ENCODE measurements at regions not wholly inside any gene's neighbourhood (a gene's known extent, or its start where the extent isn't known, plus 50 kb on each side); places are given as distances from the start of the nearest gene placed in this dataset.
"Not testable (repeated sequence)": the region's sequence is repeated elsewhere in the genome, so short reads cannot be mapped to it uniquely, and the experiment has no call there.

- no peaks in the 10 kb centered on the region for H3K4me1 ChIP-seq (ENCODE audit: low read length)
- H3K27me3 ChIP-seq (ENCODE audit: low read length), result no peaks in the 10 kb centered on the region
- no peak overlapping the region for H3K27ac ChIP-seq (ENCODE audit: low read length)
- no peak overlapping the region for H3K4me3 ChIP-seq (ENCODE audit: low read length)
- no peaks in the 10 kb centered on the region for H3K9me3 ChIP-seq (ENCODE audit: low read length)
- no peak overlapping the region for H3K9ac ChIP-seq (ENCODE audit: low read length)
- H3K4me2 ChIP-seq (ENCODE audit: low read depth, low read length, poor library complexity, severe bottlenecking), result no peak overlapping the region
- H3K9me2 ChIP-seq (replicated peaks; ENCODE audit: insufficient read depth, low read length), result no peaks in the 10 kb centered on the region
- H3K79me2 ChIP-seq (ENCODE audit: low read length), result no peaks in the 10 kb centered on the region
- H3K36me3 ChIP-seq (ENCODE audit: insufficient read depth, low read length), result no peaks in the 10 kb centered on the region
- no peak for DNase-seq
- H4K20me1 ChIP-seq (ENCODE audit: insufficient read depth, low read depth, low read length), result no peaks in the 10 kb centered on the region
- no peak overlapping the region for H2AFZ ChIP-seq (ENCODE audit: low read length)
Observed at GRCh38 chr3:160047876-160048275, 59.2 kb downstream of the IL12A start.

- Histone ChIP-seq H3K4me2 (ENCODE audit: low read depth, low read length, poor library complexity, severe bottlenecking) (no peak overlapping the region), H3K79me2 (ENCODE audit: low read length) (no peaks in the 10 kb centered on the region), H2AFZ (ENCODE audit: low read length) (no peak overlapping the region), H3K4me3 (ENCODE audit: low read length) (no peak overlapping the region), H4K20me1 (ENCODE audit: insufficient read depth, low read depth, low read length) (no peaks in the 10 kb centered on the region), H3K9ac (ENCODE audit: low read length) (no peak overlapping the region), H3K27ac (ENCODE audit: low read length) (no peak overlapping the region), H3K4me1 (ENCODE audit: low read length) (no peaks in the 10 kb centered on the region), H3K36me3 (ENCODE audit: insufficient read depth, low read length) (no peaks in the 10 kb centered on the region), H3K27me3 (ENCODE audit: low read length) (no peaks in the 10 kb centered on the region), H3K9me3 (ENCODE audit: low read length) (no peaks in the 10 kb centered on the region), H3K9me2 (replicated peaks; ENCODE audit: insufficient read depth, low read length) (no peaks in the 10 kb centered on the region)
- no peak for DNase-seq
Observed at GRCh38 chr3:160049038-160049437, 60.4 kb downstream of the IL12A start.

GRCh38 chr3:160049565-160049964 is 60.9 kb downstream of the IL12A start:
- Histone ChIP-seq H3K4me2 (ENCODE audit: low read depth, low read length, poor library complexity, severe bottlenecking) (no peak overlapping the region), H3K9me2 (replicated peaks; ENCODE audit: insufficient read depth, low read length) (no peaks in the 10 kb centered on the region), H3K9me3 (ENCODE audit: low read length) (no peaks in the 10 kb centered on the region), H3K4me3 (ENCODE audit: low read length) (no peak overlapping the region), H3K4me1 (ENCODE audit: low read length) (no peaks in the 10 kb centered on the region), H3K27me3 (ENCODE audit: low read length) (no peaks in the 10 kb centered on the region), H2AFZ (ENCODE audit: low read length) (no peak overlapping the region), H3K9ac (ENCODE audit: low read length) (no peak overlapping the region), H4K20me1 (ENCODE audit: insufficient read depth, low read depth, low read length) (no peaks in the 10 kb centered on the region), H3K36me3 (ENCODE audit: insufficient read depth, low read length) (no peaks in the 10 kb centered on the region), H3K27ac (ENCODE audit: low read length) (no peak overlapping the region), H3K79me2 (ENCODE audit: low read length) (no peaks in the 10 kb centered on the region)
- no peak for DNase-seq

- no peak overlapping the region for H3K4me3 ChIP-seq (ENCODE audit: low read length)
- no peaks in the 10 kb centered on the region for H3K79me2 ChIP-seq (ENCODE audit: low read length)
- H3K4me2 ChIP-seq (ENCODE audit: low read depth, low read length, poor library complexity, severe bottlenecking), result no peak overlapping the region
- H2AFZ ChIP-seq (ENCODE audit: low read length), result no peak overlapping the region
- H3K27me3 ChIP-seq (ENCODE audit: low read length), result no peaks in the 10 kb centered on the region
- H3K9me2 ChIP-seq (replicated peaks; ENCODE audit: insufficient read depth, low read length), result no peaks in the 10 kb centered on the region
- DNase-seq, result no peak
- no peak overlapping the region for H3K27ac ChIP-seq (ENCODE audit: low read length)
- no peaks in the 10 kb centered on the region for H3K9me3 ChIP-seq (ENCODE audit: low read length)
- no peaks in the 10 kb centered on the region for H3K36me3 ChIP-seq (ENCODE audit: insufficient read depth, low read length)
- no peaks in the 10 kb centered on the region for H3K4me1 ChIP-seq (ENCODE audit: low read length)
- H4K20me1 ChIP-seq (ENCODE audit: insufficient read depth, low read depth, low read length), result no peaks in the 10 kb centered on the region
- H3K9ac ChIP-seq (ENCODE audit: low read length), result no peak overlapping the region
Observed at GRCh38 chr3:160049988-160050387, 61.4 kb downstream of the IL12A start.

GRCh38 chr3:160052385-160053047 is 63.9 kb downstream of the IL12A start:
- no peak overlapping the region for H3K27ac ChIP-seq (ENCODE audit: low read length)
- H3K9ac ChIP-seq (ENCODE audit: low read length), result no peak overlapping the region
- H3K4me1 ChIP-seq (ENCODE audit: low read length), result peaks cover 4% of the 10 kb centered on the region; the same call in 1 of the 2 replicates
- no peak overlapping the region for H3K4me2 ChIP-seq (ENCODE audit: low read depth, low read length, poor library complexity, severe bottlenecking)
- no peak overlapping the region for H3K4me3 ChIP-seq (ENCODE audit: low read length)
- no peaks in the 10 kb centered on the region for H3K27me3 ChIP-seq (ENCODE audit: low read length)
- H3K9me3 ChIP-seq (ENCODE audit: low read length), result no peaks in the 10 kb centered on the region
- no peaks in the 10 kb centered on the region for H3K36me3 ChIP-seq (ENCODE audit: insufficient read depth, low read length)
- no peak for DNase-seq
- no peaks in the 10 kb centered on the region for H3K9me2 ChIP-seq (replicated peaks; ENCODE audit: insufficient read depth, low read length)
- no peaks in the 10 kb centered on the region for H3K79me2 ChIP-seq (ENCODE audit: low read length)
- no peak overlapping the region for H2AFZ ChIP-seq (ENCODE audit: low read length)
- no peaks in the 10 kb centered on the region for H4K20me1 ChIP-seq (ENCODE audit: insufficient read depth, low read depth, low read length)

- Histone ChIP-seq H2AFZ (ENCODE audit: low read length) (no peak overlapping the region), H3K4me3 (ENCODE audit: low read length) (no peak overlapping the region), H3K4me2 (ENCODE audit: low read depth, low read length, poor library complexity, severe bottlenecking) (no peak overlapping the region), H4K20me1 (ENCODE audit: insufficient read depth, low read depth, low read length) (no peaks in the 10 kb centered on the region), H3K9ac (ENCODE audit: low read length) (no peak overlapping the region), H3K4me1 (ENCODE audit: low read length) (peaks cover 4% of the 10 kb centered on the region; the same call in 1 of the 2 replicates), H3K79me2 (ENCODE audit: low read length) (no peaks in the 10 kb centered on the region), H3K9me3 (ENCODE audit: low read length) (no peaks in the 10 kb centered on the region), H3K36me3 (ENCODE audit: insufficient read depth, low read length) (no peaks in the 10 kb centered on the region), H3K9me2 (replicated peaks; ENCODE audit: insufficient read depth, low read length) (no peaks in the 10 kb centered on the region), H3K27ac (ENCODE audit: low read length) (no peak overlapping the region), H3K27me3 (ENCODE audit: low read length) (no peaks in the 10 kb centered on the region)
- no peak for DNase-seq
Observed at GRCh38 chr3:160053048-160053391, 64.4 kb downstream of the IL12A start.

- H3K27me3 ChIP-seq (ENCODE audit: low read length); H3K9me3 ChIP-seq (ENCODE audit: low read length); H3K36me3 ChIP-seq (ENCODE audit: insufficient read depth, low read length); H4K20me1 ChIP-seq (ENCODE audit: insufficient read depth, low read depth, low read length); H3K79me2 ChIP-seq (ENCODE audit: low read length); H3K4me2 ChIP-seq (ENCODE audit: low read depth, low read length, poor library complexity, severe bottlenecking); H3K9me2 ChIP-seq (replicated peaks; ENCODE audit: insufficient read depth, low read length); H3K4me1 ChIP-seq (ENCODE audit: low read length); H3K27ac ChIP-seq (ENCODE audit: low read length); H3K4me3 ChIP-seq (ENCODE audit: low read length); H3K9ac ChIP-seq (ENCODE audit: low read length); DNase-seq; H2AFZ ChIP-seq (ENCODE audit: low read length): not testable (repeated sequence)
Observed at GRCh38 chr3:160054862-160055261, 66.2 kb downstream of the IL12A start.

GRCh38 chr3:160055659-160056058 is 67.0 kb downstream of the IL12A start:
- H3K27me3 ChIP-seq (ENCODE audit: low read length), result no peaks in the 10 kb centered on the region
- H3K4me1 ChIP-seq (ENCODE audit: low read length), result peaks cover 4% of the 10 kb centered on the region; the same call in 1 of the 2 replicates
- no peak overlapping the region for H2AFZ ChIP-seq (ENCODE audit: low read length)
- DNase-seq, result no peak
- H3K9ac ChIP-seq (ENCODE audit: low read length), result no peak overlapping the region
- H3K27ac ChIP-seq (ENCODE audit: low read length), result no peak overlapping the region
- H4K20me1 ChIP-seq (ENCODE audit: insufficient read depth, low read depth, low read length), result no peaks in the 10 kb centered on the region
- H3K79me2 ChIP-seq (ENCODE audit: low read length), result no peaks in the 10 kb centered on the region
- H3K9me3 ChIP-seq (ENCODE audit: low read length), result no peaks in the 10 kb centered on the region
- no peaks in the 10 kb centered on the region for H3K9me2 ChIP-seq (replicated peaks; ENCODE audit: insufficient read depth, low read length)
- no peak overlapping the region for H3K4me2 ChIP-seq (ENCODE audit: low read depth, low read length, poor library complexity, severe bottlenecking)
- no peak overlapping the region for H3K4me3 ChIP-seq (ENCODE audit: low read length)
- H3K36me3 ChIP-seq (ENCODE audit: insufficient read depth, low read length), result no peaks in the 10 kb centered on the region

GRCh38 chr3:160057331-160057730 is 68.7 kb downstream of the IL12A start:
- Histone ChIP-seq H3K36me3 (ENCODE audit: insufficient read depth, low read length) (no peaks in the 10 kb centered on the region), H3K79me2 (ENCODE audit: low read length) (no peaks in the 10 kb centered on the region), H3K9ac (ENCODE audit: low read length) (no peak overlapping the region), H3K4me1 (ENCODE audit: low read length) (peaks cover 4% of the 10 kb centered on the region; the same call in 1 of the 2 replicates), H4K20me1 (ENCODE audit: insufficient read depth, low read depth, low read length) (no peaks in the 10 kb centered on the region), H3K27ac (ENCODE audit: low read length) (no peak overlapping the region), H3K9me3 (ENCODE audit: low read length) (no peaks in the 10 kb centered on the region), H2AFZ (ENCODE audit: low read length) (no peak overlapping the region), H3K9me2 (replicated peaks; ENCODE audit: insufficient read depth, low read length) (no peaks in the 10 kb centered on the region), H3K27me3 (ENCODE audit: low read length) (no peaks in the 10 kb centered on the region), H3K4me3 (ENCODE audit: low read length) (no peak overlapping the region), H3K4me2 (ENCODE audit: low read depth, low read length, poor library complexity, severe bottlenecking) (no peak overlapping the region)
- no peak for DNase-seq
